GM19468 (cell line): ENCODE measurements at regions not wholly inside any gene's neighbourhood (a gene's known extent, or its start where the extent isn't known, plus 50 kb on each side); places are given as distances from the start of the nearest gene placed in this dataset.

ENCODE experiments used
- ATAC-seq: cut with Tn5 transposase; IDR thresholded peaks from one replicate; pipeline ENCODE4 v1.9.1; 2021; ENCODE audit warnings: mild to moderate bottlenecking, moderate library complexity, moderate number of reproducible peaks; ENCODE audit not compliant: unreplicated experiment; ENCODE audit errors: extremely low read depth

DNA sequence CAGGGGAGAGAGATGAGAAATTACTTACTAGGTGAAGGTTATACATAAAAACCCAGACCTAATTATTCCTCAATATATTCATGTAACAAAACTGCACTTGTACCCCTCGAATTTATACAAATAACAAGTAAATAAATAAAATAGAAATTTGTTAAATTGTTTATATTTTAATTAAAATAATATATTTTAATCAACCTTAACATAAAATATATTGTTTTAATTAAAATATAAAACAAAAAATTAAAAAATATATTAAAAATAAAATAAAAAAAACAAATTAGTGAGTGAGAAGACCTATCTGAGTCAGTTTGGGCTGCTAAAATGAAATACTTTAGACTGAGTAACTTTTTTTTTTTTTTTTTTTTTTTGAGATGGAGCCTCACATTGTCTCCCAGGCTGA is 87.4 kb upstream of the PCDH7 start:
- ATAC-seq = no peak

DNA sequence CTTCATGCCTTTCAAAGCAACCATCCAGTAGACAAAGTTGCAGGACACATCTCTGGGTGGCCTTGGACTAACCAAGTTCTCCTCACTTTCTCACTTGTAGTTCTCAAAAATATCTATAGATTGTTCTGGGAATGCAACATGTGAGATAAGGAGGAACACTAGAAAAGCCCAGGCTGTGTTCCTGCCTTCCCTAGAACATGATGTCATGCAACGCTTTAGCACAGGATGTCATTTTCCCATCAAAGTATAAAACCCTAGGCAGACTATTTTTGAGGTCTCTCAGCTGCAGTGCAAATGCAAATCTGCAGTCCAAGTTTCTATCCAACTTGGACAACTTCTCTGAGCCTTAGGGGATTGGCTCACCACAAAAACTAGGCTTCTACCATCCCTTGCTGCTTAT is 78.8 kb upstream of the PCDH7 start:
- no peak for ATAC-seq

DNA sequence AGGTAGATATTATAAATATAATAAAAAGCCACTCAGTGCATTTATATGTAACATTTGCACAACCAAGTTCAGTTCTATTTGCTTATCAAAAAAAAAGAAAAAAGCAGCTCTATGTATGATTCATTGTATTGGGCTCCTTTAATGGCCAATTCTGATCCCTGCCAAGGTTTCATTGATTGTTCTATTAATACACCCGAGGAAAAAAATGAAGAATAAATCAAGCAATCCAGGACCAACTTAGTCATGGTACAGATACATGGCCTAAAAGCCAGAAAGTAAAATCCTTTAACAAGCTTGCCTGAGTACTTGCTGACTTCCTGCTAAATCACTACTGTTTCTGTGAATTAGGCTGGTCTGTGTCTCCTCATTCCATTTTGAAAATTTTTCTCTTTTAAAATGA is 77.6 kb upstream of the PCDH7 start:
- no peak for ATAC-seq

DNA sequence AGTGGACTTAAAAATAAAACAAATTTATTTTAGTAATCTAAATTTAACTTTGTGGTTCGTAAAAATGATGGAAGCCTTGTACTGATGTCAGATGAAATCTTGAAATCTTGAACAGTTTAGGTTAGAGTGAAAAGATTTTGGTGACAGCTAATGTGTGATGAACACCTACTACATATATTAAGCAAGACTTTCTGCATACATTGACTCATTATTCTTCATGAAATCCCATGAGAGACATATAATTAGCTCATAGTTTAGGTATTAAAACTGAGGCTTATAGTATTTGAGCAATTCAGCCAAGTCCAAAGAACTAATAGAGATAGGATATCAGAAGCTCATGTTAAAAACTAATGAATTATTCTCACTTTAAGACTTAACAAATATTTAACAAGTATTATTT is 66.9 kb upstream of the PCDH7 start:
- no peak for ATAC-seq

DNA sequence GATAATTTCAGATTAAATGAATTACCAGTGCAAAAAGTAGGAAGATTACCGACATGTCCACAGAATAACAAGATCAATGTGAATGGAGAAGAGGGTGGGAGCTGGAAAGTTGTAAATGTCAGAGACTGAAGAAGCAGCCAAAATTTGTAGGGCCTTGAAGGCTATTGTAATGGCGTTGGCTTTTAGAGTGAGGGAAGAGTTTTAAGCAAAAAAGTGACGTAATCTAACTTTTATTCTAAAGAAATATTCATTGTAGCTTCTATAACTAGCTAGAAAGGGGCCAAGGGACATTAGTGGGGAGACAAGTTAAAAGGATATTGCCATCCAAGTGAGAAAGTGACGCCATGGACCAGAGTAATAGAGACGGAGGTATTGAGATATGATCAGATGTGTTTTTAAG is 63.3 kb upstream of the PCDH7 start:
- no peak for ATAC-seq

DNA sequence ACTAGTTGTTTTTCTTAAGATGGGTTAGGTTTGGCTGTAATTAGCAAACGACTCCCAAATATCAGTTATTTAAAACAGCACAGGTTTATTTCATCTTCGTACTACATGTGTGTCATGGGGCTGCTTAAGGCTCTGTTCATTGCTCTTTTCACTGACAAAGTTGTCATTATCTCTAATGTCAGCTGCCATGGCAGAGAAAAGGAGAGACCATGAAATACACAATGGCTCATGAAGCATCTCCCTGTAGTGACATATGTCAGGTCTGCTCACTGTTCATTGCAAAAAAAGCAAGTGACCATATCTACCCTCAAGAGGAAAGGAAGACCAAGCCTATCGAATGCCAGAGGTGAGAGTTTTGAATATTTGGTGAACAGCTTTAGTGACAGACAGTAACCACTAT is 52.2 kb upstream of the PCDH7 start:
- ATAC-seq = no peak

DNA sequence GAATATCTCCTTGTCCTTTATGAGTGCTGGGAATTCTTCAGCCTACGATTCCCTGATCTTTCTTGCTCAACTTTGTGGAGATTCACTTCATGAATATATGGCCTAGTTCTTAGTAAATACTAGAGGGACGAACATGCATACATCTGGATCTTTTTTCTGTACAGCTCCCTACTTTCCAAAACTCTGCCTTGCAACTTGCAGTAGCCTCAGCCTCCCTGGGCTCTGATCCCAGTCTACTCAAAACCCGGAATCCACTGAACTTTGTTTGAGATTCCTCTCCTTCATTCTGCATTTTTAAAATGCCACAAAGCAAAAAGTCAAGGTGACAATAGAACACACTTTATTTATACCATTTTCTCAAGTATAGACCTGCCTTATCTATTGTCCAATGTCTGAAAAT is 50.0 kb upstream of the PCDH7 start:
- ATAC-seq = no peak
